GM12878 (cell line): ENCODE measurements at regions not wholly inside any gene's neighbourhood (a gene's known extent, or its start where the extent isn't known, plus 50 kb on each side); places are given as distances from the start of the nearest gene placed in this dataset.

Experiments used
- ATAC-seq: fragments of 200-7000 bp; cut with Tn5 transposase; 3 replicates; pipeline ENCODE4 v1.9.1; 2020; ENCODE audit warnings: mild to moderate bottlenecking, moderate library complexity
- BruUV-seq: library from RNA; stranded (reverse); fragments of 400-500 nt; replicated peaks from 2 replicates; lab custom pipeline; 2021; lab: Mats Ljungman, UMichigan
- CTCF ChIA-PET: fragments of 300-600 bp; sonication (Branson Sonifier 250); formaldehyde crosslinking; extraction: SDS; loops from one replicate; lab custom pipeline; 2021; ENCODE audit warnings: inconsistent platforms; lab: Yijun Ruan, JAX
- POLR2A ChIA-PET: fragments of 350-600 bp; formaldehyde crosslinking; extraction: SDS; loops from one replicate; lab custom pipeline; 2021; ENCODE audit warnings: inconsistent platforms; lab: Charles Lee
- RAD21 ChIA-PET: fragments of 300-600 bp; sonication (Branson Sonifier 250); formaldehyde crosslinking; loops from one replicate; lab custom pipeline; 2023; ENCODE audit warnings: antibody characterized with exemption; ENCODE audit not compliant: unreplicated experiment; lab: Charles Lee
- SMC1A ChIA-PET: fragments of 300-600 bp; sonication (Branson Sonifier 250); formaldehyde crosslinking; loops from one replicate; lab custom pipeline; 2023; ENCODE audit not compliant: unreplicated experiment, uncharacterized antibody; lab: Charles Lee
- DNase-seq: peaks from one replicate; pipeline ENCODE4 v3.0.0-alpha.2; 2011; ENCODE audit warnings: low read depth, low spot score
- FAIRE-seq: peaks from 3 replicates; lab custom pipeline; 2011; peaks lifted over from hg19 to GRCh38; lab: Jason Lieb, UNC
- H2AFZ ChIP-seq: 2 replicates; pipeline ENCODE4 v1.6.0; 2011; ENCODE audit warnings: low read depth, low read length, control low read depth; ENCODE audit not compliant: control insufficient read depth
- H3K27ac ChIP-seq: 2 replicates; pipeline ENCODE4 v1.5.1; 2011; ENCODE audit warnings: control low read depth; ENCODE audit not compliant: control insufficient read depth, insufficient read depth
- H3K27me3 ChIP-seq, 2 experiments: replicated peaks in 1 of 2; 2 replicates each; pipeline versions ENCODE4 v1.6.0 to v1.6.1; 2011; ENCODE audit warnings: low read length in 1 of 2; ENCODE audit not compliant: control insufficient read depth in 2 of 2, insufficient read depth in 2 of 2
- H3K36me3 ChIP-seq, 2 experiments: 2 replicates each; pipeline ENCODE4 v1.5.1; 2011; ENCODE audit warnings: low read length in 1 of 2; ENCODE audit not compliant: control insufficient read depth in 2 of 2, insufficient read depth in 2 of 2
- H3K4me1 ChIP-seq: 2 replicates; pipeline ENCODE4 v1.6.1; 2011; ENCODE audit warnings: mild to moderate bottlenecking, low read length, moderate library complexity, mixed read lengths; ENCODE audit not compliant: control insufficient read depth, insufficient read depth
- H3K4me2 ChIP-seq: 2 replicates; pipeline ENCODE4 v1.6.0; 2011; ENCODE audit warnings: control low read depth; ENCODE audit not compliant: control insufficient read depth, insufficient read depth
- H3K4me3 ChIP-seq: fragments of 200-600 bp; sonication (generic); 2 replicates; pipeline ENCODE4 v1.5.1; 2016
- H3K79me2 ChIP-seq: 2 replicates; pipeline ENCODE4 v1.6.0; 2011; ENCODE audit warnings: low read length; ENCODE audit not compliant: control insufficient read depth, insufficient read depth
- H3K9ac ChIP-seq: 2 replicates; pipeline ENCODE4 v1.8.0; 2011; ENCODE audit warnings: low read length, control low read depth, mixed read lengths; ENCODE audit not compliant: control insufficient read depth, insufficient read depth
- H3K9me3 ChIP-seq: replicated peaks from 3 replicates; pipeline ENCODE4 v1.5.1; 2011; ENCODE audit warnings: mild to moderate bottlenecking, low read length; ENCODE audit not compliant: control insufficient read depth, insufficient read depth
- H4K20me1 ChIP-seq: 2 replicates; pipeline ENCODE4 v1.6.0; 2011; ENCODE audit not compliant: control insufficient read depth, insufficient read depth
- BCLAF1 ChIP-seq: fragments of 450-650 bp; IDR thresholded peaks from 2 replicates; pipeline ENCODE4 v1.6.1; 2017; ENCODE audit warnings: antibody characterized with exemption, mild to moderate bottlenecking, moderate library complexity
- EP300 ChIP-seq, 2 experiments: fragments of 150-350 bp in 1 of 2; IDR thresholded peaks; 2 replicates each; pipeline ENCODE4 v1.6.1; 2011 to 2012; ENCODE audit warnings: low read depth in 2 of 2, low read length in 2 of 2, borderline replicate concordance in 1 of 2, improper control_type of control experiment in 1 of 2, inconsistent platforms in 1 of 2; ENCODE audit not compliant: control insufficient read depth in 1 of 2
- PBX3 ChIP-seq: IDR thresholded peaks from 2 replicates; pipeline ENCODE4 v1.6.1; 2011; ENCODE audit warnings: mild to moderate bottlenecking, low read depth, low read length, moderate library complexity; ENCODE audit not compliant: insufficient replicate concordance
- ZNF622 ChIP-seq: fragments of 450-650 bp; IDR thresholded peaks from 2 replicates; pipeline ENCODE4 v1.6.1; 2017; ENCODE audit warnings: mild to moderate bottlenecking, inconsistent platforms
- ZNF687 ChIP-seq: fragments of 450-650 bp; IDR thresholded peaks from 2 replicates; pipeline ENCODE4 v1.6.1; 2017; ENCODE audit warnings: mild to moderate bottlenecking, moderate library complexity
- WGBS: methylation state at CpG from one replicate; pipeline ENCODE4 v1.1.6; 2016; ENCODE audit warnings: low lambda C conversion rate; ENCODE audit not compliant: insufficient replicate concordance, insufficient coverage; ENCODE audit errors: missing lambda C conversion rate; 5-methylcytosine and 5-hydroxymethylcytosine counted together
- in situ Hi-C: fragments of 300-500 bp; cut with MboI; formaldehyde crosslinking; loops from 9 replicates; pipeline ENCODE4 v1.14.3; 2018; ENCODE audit warnings: mixed read lengths
- intact Hi-C: fragments of 100-400 bp; cut with micrococcal nuclease; formaldehyde crosslinking; loops from one replicate; pipeline ENCODE4 v1.14.2; 2022; ENCODE audit not compliant: unreplicated experiment
- TF ChIP-seq, protein P1 (sequence below): IDR thresholded peaks from 2 replicates; pipeline ENCODE4 v1.6.1; 2012; ENCODE audit warnings: low read depth, low read length, improper control_type of control experiment
- TF ChIP-seq, protein P2 (sequence below): fragments of 450-650 bp; IDR thresholded peaks from 2 replicates; pipeline ENCODE4 v1.6.1; 2017; ENCODE audit warnings: borderline replicate concordance

DNA sequence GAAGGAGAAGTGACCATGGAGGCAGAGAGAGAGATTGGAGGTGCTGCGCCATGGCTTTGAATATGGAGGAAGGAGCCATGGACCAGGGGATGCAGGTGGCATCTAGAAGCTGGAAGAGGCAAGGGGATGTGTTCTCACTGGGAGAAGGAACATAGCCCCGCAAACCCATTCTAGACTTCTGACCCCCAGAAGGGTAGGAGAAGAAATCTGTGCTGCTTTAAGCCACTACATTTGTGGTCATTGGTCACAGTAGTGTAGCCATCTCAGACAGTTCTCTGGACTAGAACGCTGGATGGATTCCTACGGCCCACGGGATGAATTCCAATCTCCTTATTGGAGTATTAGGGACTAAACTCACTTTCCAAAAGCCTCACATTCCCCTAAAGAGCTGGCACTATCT lies 67.8 kb downstream of the PTGR3 start (continued):
- TF ChIP-seq BCLAF1 (no peak), ZNF687 (no peak)
- TF ChIP-seq, protein P1, sequence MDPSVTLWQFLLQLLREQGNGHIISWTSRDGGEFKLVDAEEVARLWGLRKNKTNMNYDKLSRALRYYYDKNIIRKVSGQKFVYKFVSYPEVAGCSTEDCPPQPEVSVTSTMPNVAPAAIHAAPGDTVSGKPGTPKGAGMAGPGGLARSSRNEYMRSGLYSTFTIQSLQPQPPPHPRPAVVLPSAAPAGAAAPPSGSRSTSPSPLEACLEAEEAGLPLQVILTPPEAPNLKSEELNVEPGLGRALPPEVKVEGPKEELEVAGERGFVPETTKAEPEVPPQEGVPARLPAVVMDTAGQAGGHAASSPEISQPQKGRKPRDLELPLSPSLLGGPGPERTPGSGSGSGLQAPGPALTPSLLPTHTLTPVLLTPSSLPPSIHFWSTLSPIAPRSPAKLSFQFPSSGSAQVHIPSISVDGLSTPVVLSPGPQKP: no peak

- 23% methylated on average over 5 of the region's 5 CpGs for WGBS
- Histone ChIP-seq H3K79me2 (no peaks in the 10 kb centered on the region), H3K9ac (no peak overlapping the region), H3K36me3 (no peaks in the 10 kb centered on the region), H3K27me3 (0 out of 4 replicates have a peak, but pooled peaks cover 0 to 2% of the 10 kb centered on the region in 2 experiments), H3K9me3 (no peaks in the 10 kb centered on the region), H4K20me1 (no peaks in the 10 kb centered on the region), H3K27ac (no peak overlapping the region), H3K4me3 (no peak overlapping the region), H3K4me2 (no peak overlapping the region), H2AFZ (no peak overlapping the region), H3K4me1 (no peaks in the 10 kb centered on the region)
- ChIA-PET RAD21 (no interaction called here), CTCF (no interaction called here), SMC1A (no interaction called here), POLR2A (no interaction called here)
- intact Hi-C loops: no loop called here
- FAIRE-seq: no peak
- BruUV-seq: no TSS peak
- no peak for ATAC-seq
- DNase-seq: no peak
- in situ Hi-C loops: no loop called here
- TF ChIP-seq ZNF622 (no peak), PBX3 (no peak), EP300 (IDR thresholded peaks at IDR 0.05; ENCODE audit: borderline replicate concordance in 1 of 2, control insufficient read depth in 1 of 2, low read depth in 2 of 2, low read length in 2 of 2) (no peak)
- TF ChIP-seq, protein P2, sequence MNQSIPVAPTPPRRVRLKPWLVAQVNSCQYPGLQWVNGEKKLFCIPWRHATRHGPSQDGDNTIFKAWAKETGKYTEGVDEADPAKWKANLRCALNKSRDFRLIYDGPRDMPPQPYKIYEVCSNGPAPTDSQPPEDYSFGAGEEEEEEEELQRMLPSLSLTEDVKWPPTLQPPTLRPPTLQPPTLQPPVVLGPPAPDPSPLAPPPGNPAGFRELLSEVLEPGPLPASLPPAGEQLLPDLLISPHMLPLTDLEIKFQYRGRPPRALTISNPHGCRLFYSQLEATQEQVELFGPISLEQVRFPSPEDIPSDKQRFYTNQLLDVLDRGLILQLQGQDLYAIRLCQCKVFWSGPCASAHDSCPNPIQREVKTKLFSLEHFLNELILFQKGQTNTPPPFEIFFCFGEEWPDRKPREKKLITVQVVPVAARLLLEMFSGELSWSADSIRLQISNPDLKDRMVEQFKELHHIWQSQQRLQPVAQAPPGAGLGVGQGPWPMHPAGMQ: no peak
Observed at GRCh38 chr18:75140296-75140695, 68.6 kb downstream of the PTGR3 start.
